Activated CD4-positive, alpha-beta T cell treated with anti-CD3 and anti-CD28 coated beads, Interleukin-2, amount 10 ng/mL, durations not matched to agents 7 days and 5 days (primary cell): ENCODE measurements at regions not wholly inside any gene's neighbourhood (a gene's known extent, or its start where the extent isn't known, plus 50 kb on each side); places are given as distances from the start of the nearest gene placed in this dataset.

Experiments used
- CTCF ChIA-PET: fragments of 350-600 bp; sonication (Branson Sonifier 250); formaldehyde crosslinking; loops from one replicate; lab custom pipeline; 2021; ENCODE audit warnings: antibody characterized with exemption; lab: Charles Lee
- POLR2A ChIA-PET: fragments of 350-600 bp; sonication (Branson Sonifier 250); formaldehyde crosslinking; loops from one replicate; lab custom pipeline; 2021; ENCODE audit warnings: antibody characterized with exemption; lab: Charles Lee
- DNase-seq: peaks from one replicate; pipeline ENCODE4 v3.0.0-alpha.2; 2020
- H3K27ac Mint-ChIP-seq: one replicate; pipeline ENCODE4 v1.8.0; 2021; ENCODE audit warnings: mild to moderate bottlenecking, moderate library complexity, mixed read lengths
- H3K27me3 Mint-ChIP-seq: one replicate; pipeline ENCODE4 v1.8.0; 2021; ENCODE audit warnings: mixed read lengths
- H3K36me3 Mint-ChIP-seq: one replicate; pipeline ENCODE4 v1.8.0; 2021; ENCODE audit warnings: low read depth, mixed read lengths
- H3K4me1 Mint-ChIP-seq: one replicate; pipeline ENCODE4 v1.8.0; 2021; ENCODE audit warnings: mixed read lengths
- H3K4me3 Mint-ChIP-seq: one replicate; pipeline ENCODE4 v1.8.0; 2021; ENCODE audit warnings: mild to moderate bottlenecking, moderate library complexity, mixed read lengths
- H3K9me3 Mint-ChIP-seq: one replicate; pipeline ENCODE4 v1.8.0; 2021; ENCODE audit warnings: mixed read lengths

DNA sequence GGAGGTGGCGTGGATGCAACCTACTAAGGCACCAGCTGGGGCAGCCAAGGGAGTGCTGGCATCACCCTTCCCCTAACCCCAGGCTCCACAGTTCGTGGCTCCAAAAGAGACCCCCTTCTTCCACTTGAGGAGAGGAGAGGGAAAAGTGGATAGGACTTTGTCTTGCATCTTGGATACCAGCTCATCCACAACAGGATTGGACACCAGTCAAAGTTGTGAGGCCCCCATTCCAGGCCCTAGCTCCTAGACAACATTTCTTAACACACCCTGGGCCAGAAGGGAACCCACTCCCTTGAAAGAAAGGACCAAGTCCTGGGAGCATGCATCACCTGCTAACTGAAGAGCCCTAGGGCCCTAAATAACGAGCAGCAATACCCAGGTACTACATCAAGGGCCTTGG lies 372.6 kb upstream of the PLXNA2 start:
- Mint-ChIP-seq H3K27ac (no peak overlapping the region), H3K9me3 (peaks cover 9% of the 10 kb centered on the region), H3K4me3 (no peak overlapping the region), H3K27me3 (peaks cover 3% of the 10 kb centered on the region), H3K36me3 (no peaks in the 10 kb centered on the region), H3K4me1 (no peaks in the 10 kb centered on the region)
- DNase-seq: no peak
- CTCF ChIA-PET: no interaction called here
- POLR2A ChIA-PET: no interaction called here

- Mint-ChIP-seq H3K36me3 (no peaks in the 10 kb centered on the region), H3K4me3 (no peak overlapping the region), H3K4me1 (no peaks in the 10 kb centered on the region), H3K27ac (no peak overlapping the region), H3K9me3 (no peaks in the 10 kb centered on the region), H3K27me3 (peaks cover 2% of the 10 kb centered on the region)
- DNase-seq: no peak
- ChIA-PET POLR2A (no interaction called here), CTCF (interaction anchor here (0.7 kb wide), 1 partner anchor 9 kb away, joined by 6 read pairs; no protein-coding TSS in a partner anchor)
Observed at GRCh38 chr1:208628022-208628914, 384.1 kb upstream of the PLXNA2 start.

DNA sequence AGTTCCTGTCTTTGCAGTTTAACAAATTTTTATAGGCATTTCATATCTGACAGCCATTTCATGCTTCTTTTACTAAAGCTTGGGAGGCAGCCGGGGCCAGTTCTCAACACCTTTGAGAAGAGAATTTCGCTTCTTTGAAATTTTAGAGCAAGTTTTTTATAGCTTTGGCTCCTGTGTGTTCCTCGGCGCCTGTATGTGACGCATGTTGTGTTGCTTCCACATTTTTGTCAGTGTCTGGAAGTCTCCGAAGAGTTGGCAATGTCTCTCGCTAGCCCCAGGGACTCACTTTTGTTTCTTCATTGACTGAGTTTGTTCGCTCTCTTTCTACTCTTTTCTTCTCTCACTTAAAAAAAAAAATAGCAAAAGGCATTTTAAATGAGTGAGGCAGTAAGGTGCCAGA lies 386.9 kb upstream of the PLXNA2 start:
- POLR2A ChIA-PET: no interaction called here
- Mint-ChIP-seq H3K36me3 (no peaks in the 10 kb centered on the region), H3K27ac (no peak overlapping the region), H3K9me3 (no peaks in the 10 kb centered on the region), H3K4me1 (no peaks in the 10 kb centered on the region), H3K27me3 (peaks cover 2% of the 10 kb centered on the region), H3K4me3 (no peak overlapping the region)
- CTCF ChIA-PET: interaction anchor here (0.7 kb wide), 1 partner anchor 304 kb away, joined by 4 read pairs; no protein-coding TSS in a partner anchor
- no peak for DNase-seq

DNA sequence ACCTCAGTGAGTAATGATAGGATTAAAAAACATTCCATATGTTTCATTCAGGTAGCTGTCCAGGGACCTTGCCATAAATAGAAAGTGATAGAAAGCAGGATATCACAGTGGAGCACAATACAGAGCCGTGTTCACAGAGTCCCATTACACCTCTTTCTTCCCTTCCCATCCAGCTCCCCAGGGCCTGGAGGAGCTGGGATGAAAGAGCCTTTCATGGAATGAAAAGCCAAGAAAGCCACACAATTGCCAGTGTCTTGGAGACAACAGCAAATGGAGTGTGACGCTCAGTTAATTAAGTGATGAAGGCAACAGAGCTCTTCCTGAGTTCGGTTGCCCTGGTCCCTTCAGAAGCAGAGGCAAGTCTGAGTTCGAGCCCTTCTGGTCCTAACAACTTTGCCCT lies 387.3 kb upstream of the PLXNA2 start:
- POLR2A ChIA-PET: no interaction called here
- H3K4me3 Mint-ChIP-seq: no peak overlapping the region
- H3K36me3 Mint-ChIP-seq: no peaks in the 10 kb centered on the region
- no peaks in the 10 kb centered on the region for H3K4me1 Mint-ChIP-seq
- CTCF ChIA-PET: interaction anchor here (0.7 kb wide), 1 partner anchor 304 kb away, joined by 4 read pairs; no protein-coding TSS in a partner anchor
- peaks cover 2% of the 10 kb centered on the region for H3K27me3 Mint-ChIP-seq
- no peak for DNase-seq
- H3K27ac Mint-ChIP-seq: no peak overlapping the region
- H3K9me3 Mint-ChIP-seq: no peaks in the 10 kb centered on the region

DNA sequence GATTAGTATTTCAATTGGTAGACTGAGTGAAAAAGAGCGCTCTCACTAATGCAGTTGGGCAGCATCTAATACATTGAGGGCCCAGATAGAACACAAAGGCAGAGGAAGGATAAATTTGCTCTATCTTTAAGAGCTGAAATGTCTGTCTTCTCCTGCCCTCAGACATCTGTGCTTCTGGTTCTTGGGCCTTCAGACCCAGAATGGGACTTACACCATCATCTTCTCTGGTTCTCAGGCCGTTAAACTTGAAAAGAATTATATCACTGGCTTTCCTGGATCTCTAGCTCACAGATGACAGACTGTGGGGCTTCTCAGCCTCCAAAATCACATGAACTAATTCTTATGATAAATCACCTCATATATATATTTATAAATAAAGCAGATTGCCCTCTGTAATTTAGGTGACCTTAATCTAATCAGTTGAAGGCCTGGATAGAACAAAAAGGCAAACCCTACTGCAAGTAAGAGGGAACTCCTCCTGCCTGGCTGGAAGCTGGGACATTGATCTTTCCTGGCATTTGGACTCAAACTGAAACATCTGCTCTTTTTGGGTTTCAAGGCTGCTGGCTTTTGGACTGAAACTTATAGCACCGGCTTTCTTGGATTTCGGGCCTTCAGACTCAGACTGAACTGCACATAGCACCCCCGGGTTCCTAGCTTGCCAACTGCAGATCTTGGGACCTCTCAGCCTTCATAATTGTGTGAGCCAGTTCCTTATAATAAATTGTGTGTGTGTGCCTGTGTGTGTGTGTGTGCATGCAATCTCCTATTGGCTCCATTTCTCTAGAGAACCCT lies 390.4 kb upstream of the PLXNA2 start:
- H3K27ac Mint-ChIP-seq: no peak overlapping the region
- CTCF ChIA-PET: no interaction called here
- no peak overlapping the region for H3K4me3 Mint-ChIP-seq
- H3K9me3 Mint-ChIP-seq: no peaks in the 10 kb centered on the region
- H3K27me3 Mint-ChIP-seq: no peaks in the 10 kb centered on the region
- H3K4me1 Mint-ChIP-seq: no peaks in the 10 kb centered on the region
- no peaks in the 10 kb centered on the region for H3K36me3 Mint-ChIP-seq
- POLR2A ChIA-PET: no interaction called here
- no peak for DNase-seq

DNA sequence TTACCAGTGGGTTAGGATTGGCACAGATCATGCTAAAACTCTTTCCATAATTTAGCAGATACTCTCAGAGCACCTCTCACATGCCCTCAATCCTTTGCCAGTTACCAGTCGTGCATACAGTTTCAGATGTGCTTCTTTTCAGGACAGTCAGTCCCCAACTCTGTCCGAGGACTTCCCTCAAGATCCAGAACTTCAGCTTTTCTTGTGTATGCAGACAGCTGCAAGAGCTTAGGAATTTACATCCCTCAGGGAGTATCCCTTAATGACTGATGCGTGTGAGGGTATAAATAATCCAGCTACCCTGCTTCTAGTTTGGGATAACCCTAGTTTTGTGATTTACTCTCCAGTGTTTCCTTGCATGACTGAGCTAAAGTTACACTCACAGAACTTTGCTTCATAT lies 393.0 kb upstream of the PLXNA2 start:
- ChIA-PET POLR2A (no interaction called here), CTCF (interaction anchor here (0.6 kb wide), 1 partner anchor 9 kb away, joined by 6 read pairs; no protein-coding TSS in a partner anchor)
- Mint-ChIP-seq H3K4me3 (no peak overlapping the region), H3K9me3 (no peaks in the 10 kb centered on the region), H3K36me3 (no peaks in the 10 kb centered on the region), H3K27me3 (no peaks in the 10 kb centered on the region), H3K27ac (no peak overlapping the region), H3K4me1 (no peaks in the 10 kb centered on the region)
- DNase-seq: no peak

DNA sequence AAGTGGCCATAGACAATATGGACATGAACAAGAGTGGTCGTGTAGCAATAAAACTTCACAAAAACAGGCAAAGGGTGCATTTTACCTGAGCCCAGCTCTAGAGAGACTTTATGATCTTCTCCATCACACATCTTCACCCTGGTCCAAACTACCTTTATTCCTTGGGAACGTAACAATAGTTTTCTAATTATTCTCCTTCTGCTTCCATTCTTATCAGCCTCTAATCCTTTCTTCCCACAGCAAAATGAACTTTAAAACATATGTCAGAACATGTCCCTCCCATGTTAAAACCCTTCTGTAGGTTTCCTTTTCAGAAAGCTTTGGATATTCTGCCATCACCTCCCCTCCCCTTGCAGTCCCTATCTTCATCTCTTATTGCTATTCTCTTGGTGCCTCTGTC lies 395.2 kb upstream of the PLXNA2 start:
- Mint-ChIP-seq H3K9me3 (no peaks in the 10 kb centered on the region), H3K4me1 (no peaks in the 10 kb centered on the region), H3K4me3 (no peak overlapping the region), H3K36me3 (no peaks in the 10 kb centered on the region), H3K27ac (no peak overlapping the region), H3K27me3 (no peaks in the 10 kb centered on the region)
- ChIA-PET CTCF (interaction anchor here (2.0 kb wide), 1 partner anchor 13 kb away, joined by 6 read pairs; no protein-coding TSS in a partner anchor), POLR2A (no interaction called here)
- DNase-seq: no peak

- H3K4me1 Mint-ChIP-seq: no peaks in the 10 kb centered on the region
- H3K4me3 Mint-ChIP-seq: no peak overlapping the region
- no peaks in the 10 kb centered on the region for H3K27me3 Mint-ChIP-seq
- CTCF ChIA-PET: interaction anchor here (0.6 to 2.0 kb wide), 2 partner anchors 12 to 31 kb away, joined by 3 to 6 read pairs; no protein-coding TSS in a partner anchor
- H3K36me3 Mint-ChIP-seq: no peaks in the 10 kb centered on the region
- no peaks in the 10 kb centered on the region for H3K9me3 Mint-ChIP-seq
- POLR2A ChIA-PET: no interaction called here
- DNase-seq: no peak
- no peak overlapping the region for H3K27ac Mint-ChIP-seq
Observed at GRCh38 chr1:208640295-208640694, 396.1 kb upstream of the PLXNA2 start.

GRCh38 chr1:208641579-208642280 lies 397.5 kb upstream of the PLXNA2 start:
- DNase-seq: no peak
- Mint-ChIP-seq H3K27me3 (no peaks in the 10 kb centered on the region), H3K4me1 (no peaks in the 10 kb centered on the region), H3K9me3 (no peaks in the 10 kb centered on the region), H3K36me3 (no peaks in the 10 kb centered on the region), H3K4me3 (no peak overlapping the region), H3K27ac (no peak overlapping the region)
- POLR2A ChIA-PET: no interaction called here
- CTCF ChIA-PET: no interaction called here

DNA sequence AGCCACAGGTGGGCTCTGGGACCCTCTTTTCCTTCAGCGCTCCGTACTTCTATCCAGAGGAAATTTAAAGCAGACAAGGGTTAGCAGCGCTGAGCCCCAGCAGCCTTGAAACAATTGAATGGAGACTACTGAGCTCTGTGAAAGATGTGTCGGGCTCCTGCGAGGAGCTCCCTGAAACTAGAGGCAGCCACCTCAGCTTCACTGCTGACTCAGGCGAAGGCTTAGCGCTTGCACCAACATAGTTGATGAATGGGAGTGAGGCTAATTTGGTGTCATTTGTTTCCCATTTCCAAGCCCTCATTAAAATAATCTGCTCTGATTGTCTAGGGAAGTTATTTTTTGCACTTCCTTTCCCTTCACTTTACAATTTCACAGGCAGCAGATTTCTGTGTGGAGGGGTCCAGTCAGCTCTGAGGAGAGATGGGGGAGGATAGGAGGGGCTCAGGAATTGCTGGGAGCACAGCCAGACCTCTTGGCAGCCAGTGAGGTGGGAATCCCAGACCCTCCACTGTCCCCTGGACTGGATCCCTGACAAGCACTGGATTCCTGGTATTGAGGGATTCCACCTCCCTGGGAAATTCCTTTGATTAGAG lies 398.9 kb upstream of the PLXNA2 start:
- no peak overlapping the region for H3K4me3 Mint-ChIP-seq
- DNase-seq: no peak
- H3K4me1 Mint-ChIP-seq: no peaks in the 10 kb centered on the region
- ChIA-PET CTCF (interaction anchor here (0.6 kb wide), 1 partner anchor 38 kb away, joined by 3 read pairs; no protein-coding TSS in a partner anchor), POLR2A (no interaction called here)
- H3K9me3 Mint-ChIP-seq: no peaks in the 10 kb centered on the region
- no peaks in the 10 kb centered on the region for H3K27me3 Mint-ChIP-seq
- no peaks in the 10 kb centered on the region for H3K36me3 Mint-ChIP-seq
- H3K27ac Mint-ChIP-seq: no peak overlapping the region

DNA sequence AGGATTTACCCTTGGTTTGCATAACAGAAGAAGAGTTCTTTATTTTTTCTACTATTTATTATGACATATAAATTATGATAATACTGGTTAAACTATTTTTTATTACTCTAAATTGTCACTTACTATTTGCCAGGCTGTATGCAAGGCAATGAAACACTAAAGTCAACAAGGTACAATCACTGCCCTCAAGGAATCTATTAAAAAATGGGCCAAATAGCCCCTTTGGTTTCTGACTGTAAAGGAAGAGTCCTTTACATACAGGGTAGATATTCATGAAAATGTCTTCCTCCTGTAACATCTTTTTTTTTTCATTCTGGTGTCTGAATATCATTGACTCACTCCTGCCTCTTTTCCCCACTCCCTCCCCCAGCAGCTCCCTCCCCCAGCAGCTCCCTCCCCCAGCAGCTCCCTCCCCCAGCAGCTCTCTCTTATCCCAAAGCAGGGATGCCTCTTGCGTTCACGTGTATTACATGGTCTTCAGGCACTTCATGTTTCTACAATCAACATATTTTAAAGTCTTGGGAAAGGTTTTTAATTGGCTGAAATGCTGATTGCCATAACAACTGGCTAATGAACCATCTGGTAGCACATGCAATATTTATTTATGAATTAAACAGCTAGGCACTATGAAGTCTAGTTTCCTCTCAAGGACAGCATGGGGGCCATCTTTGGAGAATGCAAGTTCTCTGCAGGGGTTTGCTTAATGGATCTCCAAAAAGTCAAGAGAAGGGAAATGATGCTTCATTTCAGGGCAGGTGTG lies 400.4 kb upstream of the PLXNA2 start:
- Mint-ChIP-seq H3K27ac (no peak overlapping the region), H3K4me3 (no peak overlapping the region), H3K36me3 (no peaks in the 10 kb centered on the region), H3K9me3 (no peaks in the 10 kb centered on the region), H3K27me3 (no peaks in the 10 kb centered on the region), H3K4me1 (no peaks in the 10 kb centered on the region)
- ChIA-PET POLR2A (no interaction called here), CTCF (no interaction called here)
- DNase-seq: no peak

DNA sequence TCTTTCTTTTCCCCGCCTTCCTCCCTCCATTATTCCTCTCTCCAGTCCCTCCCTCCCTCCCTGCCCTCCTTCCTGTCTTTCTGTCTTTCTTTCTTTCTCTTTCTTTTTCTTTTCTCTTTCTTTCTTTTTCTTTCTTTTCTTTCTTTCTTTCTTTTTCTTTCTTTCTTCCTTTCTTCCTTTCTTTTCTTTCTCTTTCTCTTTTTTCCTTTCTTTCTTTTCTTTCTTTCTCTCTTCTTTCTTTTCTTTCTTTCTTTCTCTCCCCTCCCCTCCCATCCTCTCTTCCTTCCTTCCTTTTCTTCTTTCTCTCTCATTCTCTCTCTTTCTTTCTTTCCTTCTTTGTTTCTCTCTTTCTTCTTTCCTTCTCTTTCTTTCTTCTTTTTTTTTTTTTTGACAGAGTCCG lies 402.2 kb upstream of the PLXNA2 start:
- H3K4me1 Mint-ChIP-seq: no peaks in the 10 kb centered on the region
- no peak overlapping the region for H3K27ac Mint-ChIP-seq
- no peaks in the 10 kb centered on the region for H3K36me3 Mint-ChIP-seq
- DNase-seq: no peak
- H3K27me3 Mint-ChIP-seq: no peaks in the 10 kb centered on the region
- ChIA-PET CTCF (no interaction called here), POLR2A (no interaction called here)
- no peaks in the 10 kb centered on the region for H3K9me3 Mint-ChIP-seq
- H3K4me3 Mint-ChIP-seq: no peak overlapping the region
